ENCODE measurements at regions not wholly inside any gene's neighbourhood (a gene's known extent, or its start where the extent isn't known, plus 50 kb on each side); places are given as distances from the start of the nearest gene placed in this dataset.
"Not testable (repeated sequence)": the region's sequence is repeated elsewhere in the genome, so short reads cannot be mapped to it uniquely, and the experiment has no call there.

DNA sequence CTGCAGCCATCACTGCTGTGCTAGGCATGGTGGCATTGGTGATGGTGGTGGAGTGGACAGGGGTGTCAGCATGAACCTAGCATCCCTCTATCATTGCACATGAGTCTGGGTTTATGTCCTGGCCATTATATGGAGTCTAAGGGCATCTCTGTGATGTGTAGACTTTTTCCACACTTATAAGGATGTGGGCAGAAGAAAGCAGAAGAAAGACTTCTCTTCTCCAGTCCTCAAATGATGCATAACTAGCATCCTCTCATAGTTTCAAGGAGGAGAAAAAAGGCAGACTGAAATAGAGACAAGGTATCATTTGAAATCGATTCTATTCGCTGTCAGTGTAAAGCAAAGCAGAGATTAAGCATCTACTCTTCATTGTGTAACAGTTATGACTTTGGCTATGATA, 140.0 kb upstream of the ATXN1 start:
- no peak overlapping the region for H3K27ac ChIP-seq
- H3K4me1 ChIP-seq, result peaks cover 0 to 10% (median 4%) of the 10 kb centered on the region in 4 donors
- intact Hi-C loops (cut with DNase I; ENCODE audit: low total_unique reads) (no loop called here), in situ Hi-C loops (cut with MboI; ENCODE audit: low pct_ligation_motif_present in 1 of 4, low pct_unique_long_range_greater_than_20kb in 1 of 4, low sequenced_read_pairs in 3 of 4) (no loop called here)
- no peaks in the 10 kb centered on the region for H3K36me3 ChIP-seq
- no peaks in the 10 kb centered on the region for H3K9me3 ChIP-seq
- DNase-seq, result no peak
- TF ChIP-seq CTCF (IDR thresholded peaks at IDR 0.05) (no peak), POLR2A (IDR thresholded peaks at IDR 0.05) (no peak), POLR2AphosphoS5 (IDR thresholded peaks at IDR 0.05) (no peak), EP300 (IDR thresholded peaks at IDR 0.05; ENCODE audit: low read depth) (no peak)
- peaks cover 28% of the 10 kb centered on the region for H3K27me3 ChIP-seq
- WGBS, 2 donors (ENCODE audit: low coverage in 1 of 2), result 40 to 58% methylated on average over 1 to 2 of the region's 2 CpGs
- no peak overlapping the region for H3K4me3 ChIP-seq

- WGBS, 2 donors (ENCODE audit: low coverage in 1 of 2), result 75 to 77% methylated on average over 8 of the region's 8 CpGs
- in situ Hi-C loops (cut with MboI; ENCODE audit: low pct_ligation_motif_present in 1 of 4, low pct_unique_long_range_greater_than_20kb in 1 of 4, low sequenced_read_pairs in 3 of 4), result no loop called here
- no peak for DNase-seq
- Histone ChIP-seq H3K9me3 (peaks cover 0 to 6% of the 10 kb centered on the region in 2 donors), H3K4me1 (peaks cover 0 to 10% (median 4%) of the 10 kb centered on the region in 4 donors), H3K36me3 (no peaks in the 10 kb centered on the region), H3K27me3 (peaks cover 24% of the 10 kb centered on the region), H3K27ac (no peak overlapping the region), H3K4me3 (no peak overlapping the region)
- TF ChIP-seq POLR2AphosphoS5 (IDR thresholded peaks at IDR 0.05) (no peak), CTCF (IDR thresholded peaks at IDR 0.05) (no peak), EP300 (IDR thresholded peaks at IDR 0.05; ENCODE audit: low read depth) (no peak), POLR2A (IDR thresholded peaks at IDR 0.05) (no peak)
- intact Hi-C loops (cut with DNase I; ENCODE audit: low total_unique reads), result no loop called here
Observed at GRCh38 chr6:16898640-16899396, 137.6 kb upstream of the ATXN1 start.

DNA sequence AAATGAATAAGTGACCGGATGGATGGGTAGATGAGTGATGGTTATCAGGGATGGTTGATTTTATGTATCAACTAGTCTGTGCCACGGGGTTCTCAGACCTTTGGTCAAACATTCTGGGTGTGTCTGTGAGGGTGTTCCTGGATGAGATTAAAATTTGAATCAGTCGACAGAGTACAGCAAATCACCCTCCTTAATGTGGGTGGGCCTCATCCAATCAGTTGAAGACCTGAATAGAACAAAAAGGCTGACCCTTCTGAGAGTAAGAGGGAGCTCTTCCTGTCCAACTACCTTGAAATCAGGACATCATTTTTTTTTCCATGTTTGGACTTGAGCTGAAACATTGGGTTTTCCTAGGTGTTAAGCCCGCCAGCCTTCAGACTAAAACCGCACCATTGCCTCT, 136.4 kb upstream of the ATXN1 start:
- H3K27me3 ChIP-seq, result peaks cover 24% of the 10 kb centered on the region
- H3K36me3 ChIP-seq, result no peaks in the 10 kb centered on the region
- no peak overlapping the region for H3K27ac ChIP-seq
- no peak for TF ChIP-seq CTCF (IDR thresholded peaks at IDR 0.05)
- no peak for TF ChIP-seq POLR2A (IDR thresholded peaks at IDR 0.05)
- no peak for TF ChIP-seq POLR2AphosphoS5 (IDR thresholded peaks at IDR 0.05)
- no peak for TF ChIP-seq EP300 (IDR thresholded peaks at IDR 0.05; ENCODE audit: low read depth)
- no peak overlapping the region for H3K4me3 ChIP-seq
- in situ Hi-C loops (cut with MboI; ENCODE audit: low pct_ligation_motif_present in 1 of 4, low pct_unique_long_range_greater_than_20kb in 1 of 4, low sequenced_read_pairs in 3 of 4) (no loop called here), intact Hi-C loops (cut with DNase I; ENCODE audit: low total_unique reads) (no loop called here)
- WGBS, 2 donors (ENCODE audit: low coverage in 1 of 2), result 78 to 86% methylated on average over 4 to 5 of the region's 5 CpGs
- no peak for DNase-seq
- H3K9me3 ChIP-seq, result peaks cover 0 to 6% of the 10 kb centered on the region in 2 donors
- H3K4me1 ChIP-seq, result peaks cover 0 to 10% (median 4%) of the 10 kb centered on the region in 4 donors

- no peaks in the 10 kb centered on the region for H3K4me1 ChIP-seq
- H3K4me3 ChIP-seq, result no peak overlapping the region
- H3K27me3 ChIP-seq, result peaks cover 15% of the 10 kb centered on the region
- H3K9me3 ChIP-seq, result peaks cover 0 to 6% of the 10 kb centered on the region in 2 donors
- in situ Hi-C loops (cut with MboI; ENCODE audit: low pct_ligation_motif_present in 1 of 4, low pct_unique_long_range_greater_than_20kb in 1 of 4, low sequenced_read_pairs in 3 of 4) (no loop called here), intact Hi-C loops (cut with DNase I; ENCODE audit: low total_unique reads) (no loop called here)
- TF ChIP-seq POLR2AphosphoS5 (IDR thresholded peaks at IDR 0.05) (no peak), POLR2A (IDR thresholded peaks at IDR 0.05) (no peak)
- no peak overlapping the region for H3K27ac ChIP-seq
- H3K36me3 ChIP-seq, result no peaks in the 10 kb centered on the region
- no peak for DNase-seq
Observed at GRCh38 chr6:16894301-16894700, 133.0 kb upstream of the ATXN1 start.

GRCh38 chr6:16891110-16891509, 129.8 kb upstream of the ATXN1 start:
- intact Hi-C loops (cut with DNase I; ENCODE audit: low total_unique reads); H3K4me1 ChIP-seq; H3K27me3 ChIP-seq; H3K27ac ChIP-seq; H3K9me3 ChIP-seq; H3K36me3 ChIP-seq; in situ Hi-C loops (cut with MboI; ENCODE audit: low pct_ligation_motif_present in 1 of 4, low pct_unique_long_range_greater_than_20kb in 1 of 4, low sequenced_read_pairs in 3 of 4); H3K4me3 ChIP-seq; DNase-seq: not testable (repeated sequence)
- 92 to 95% methylated on average over 7 of the region's 7 CpGs for WGBS, 2 donors (ENCODE audit: low coverage in 1 of 2)
